ENCODE measurements at regions not wholly inside any gene's neighbourhood (a gene's known extent, or its start where the extent isn't known, plus 50 kb on each side); places are given as distances from the start of the nearest gene placed in this dataset.

- TF ChIP-seq TAF1 (IDR thresholded peaks at IDR 0.05; ENCODE audit: borderline replicate concordance, low read depth, low read length): no peak
- TF ChIP-seq POLR2AphosphoS5 (IDR thresholded peaks at IDR 0.05; ENCODE audit: low read depth, low read length): no peak
Measured at GRCh38 chr10:3961082-3961481, 176.1 kb upstream of the KLF6 start.

Data from GM12892 (cell line).